ENCODE measurements at regions not wholly inside any gene's neighbourhood (a gene's known extent, or its start where the extent isn't known, plus 50 kb on each side); places are given as distances from the start of the nearest gene placed in this dataset.

GRCh38 chr18:30440351-30440750, 602.2 kb downstream of the DSC3 start:
- H3K4me2 ChIP-seq (ENCODE audit: insufficient read depth, insufficient read length, low read length): no peak overlapping the region
- TF ChIP-seq CTCF (conservative IDR thresholded peaks at IDR 0.05): no peak
- no peaks in the 10 kb centered on the region for H3K23me2 ChIP-seq (ENCODE audit: insufficient read length, low read depth, low read length, poor library complexity, severe bottlenecking)
- H3K4me3 Mint-ChIP-seq: no peak overlapping the region
- no peaks in the 10 kb centered on the region for H3K79me1 ChIP-seq (ENCODE audit: insufficient read depth, low read depth, low read length, poor library complexity, severe bottlenecking)
- no peak overlapping the region for H3K18ac ChIP-seq (ENCODE audit: insufficient read length, low read depth, low read length)
- H3K27ac Mint-ChIP-seq: no peak overlapping the region
- no peaks in the 10 kb centered on the region for H3K4me1 ChIP-seq (ENCODE audit: insufficient read depth, low read length)
- no peak overlapping the region for H2BK20ac ChIP-seq (ENCODE audit: low read depth, low read length, poor library complexity, severe bottlenecking)
- H2AK5ac ChIP-seq (ENCODE audit: insufficient read length, low read length): no peak overlapping the region
- H2AFZ ChIP-seq (ENCODE audit: low read length): no peak overlapping the region
- H3K9me3 Mint-ChIP-seq: peaks cover 0 to 4% of the 10 kb centered on the region in 2 experiments; a peak in 1 of 5 replicates
- no peak overlapping the region for H2BK15ac ChIP-seq (ENCODE audit: low read depth, low read length)
- H4K91ac ChIP-seq (ENCODE audit: insufficient read length, low read depth, low read length): no peak overlapping the region
- no peaks in the 10 kb centered on the region for H3K27me3 Mint-ChIP-seq (ENCODE audit: low read depth)
- H3K4me1 Mint-ChIP-seq: no peaks in the 10 kb centered on the region
- no peak overlapping the region for H3K56ac ChIP-seq (ENCODE audit: insufficient read length, low read depth, low read length)
- DNase-seq: no peak
- no peak overlapping the region for H2BK12ac ChIP-seq (ENCODE audit: insufficient read length, low read depth, low read length)
- no peak overlapping the region for H3K4ac ChIP-seq (ENCODE audit: low read depth, low read length)
- no peak overlapping the region for H3K23ac ChIP-seq (ENCODE audit: insufficient read length, low read depth, low read length)
- H3K9ac ChIP-seq (ENCODE audit: extremely low read depth, insufficient read length, low read length): no peak overlapping the region
- no peak overlapping the region for H3T11ph ChIP-seq (ENCODE audit: low read length)
- H3K27ac ChIP-seq (ENCODE audit: insufficient read length, low read depth, low read length): no peak overlapping the region
- no CpG with 5 or more reads among the region's 2 CpGs for WGBS (ENCODE audit: extremely low coverage, insufficient read length, low lambda C conversion rate)
- no peaks in the 10 kb centered on the region for H3K36me3 Mint-ChIP-seq (ENCODE audit: insufficient read depth in 1 of 3, low read depth in 3 of 3)
- no peak overlapping the region for H3K14ac ChIP-seq (ENCODE audit: insufficient read depth, low read length)
- no peak overlapping the region for H2BK120ac ChIP-seq (ENCODE audit: low read depth, low read length, poor library complexity, severe bottlenecking)
- no peaks in the 10 kb centered on the region for H3K9me3 ChIP-seq (ENCODE audit: control insufficient read depth, low read depth, low read length)
- no peaks in the 10 kb centered on the region for H4K20me1 ChIP-seq (ENCODE audit: control insufficient read depth, insufficient read depth, insufficient read length)
- H4K8ac ChIP-seq (replicated peaks; ENCODE audit: insufficient read length, low read depth, low read length): no peak overlapping the region
- H4K5ac ChIP-seq (ENCODE audit: insufficient read length, low read depth, low read length): no peak overlapping the region
- H3K27me3 ChIP-seq (ENCODE audit: insufficient read depth, low read length): no peaks in the 10 kb centered on the region
- H3K79me2 ChIP-seq (ENCODE audit: insufficient read depth, low read length): no peaks in the 10 kb centered on the region
- H2BK5ac ChIP-seq (ENCODE audit: insufficient read length, low read length): no peak overlapping the region
